Ishikawa (cell line): ENCODE measurements at regions not wholly inside any gene's neighbourhood (a gene's known extent, or its start where the extent isn't known, plus 50 kb on each side); places are given as distances from the start of the nearest gene placed in this dataset.

Experiments
- CEBPB ChIP-seq: IDR thresholded peaks from 2 replicates; pipeline ENCODE4 v1.6.1; 2012
- CREB1 ChIP-seq: IDR thresholded peaks from 2 replicates; pipeline ENCODE4 v1.6.1; 2012; ENCODE audit warnings: low read depth
- EGR1 ChIP-seq: IDR thresholded peaks from 2 replicates; pipeline ENCODE4 v1.6.1; 2012
- EP300 ChIP-seq: IDR thresholded peaks from 2 replicates; pipeline ENCODE4 v1.6.1; 2012; ENCODE audit warnings: borderline replicate concordance
- FOXM1 ChIP-seq: IDR thresholded peaks from 2 replicates; pipeline ENCODE4 v1.6.1; 2012; ENCODE audit warnings: low read depth, borderline replicate concordance
- NFIC ChIP-seq: IDR thresholded peaks from 2 replicates; pipeline ENCODE4 v1.6.1; 2012
- RAD21 ChIP-seq: IDR thresholded peaks from 2 replicates; pipeline ENCODE4 v1.6.1; 2012; ENCODE audit warnings: low read depth
- TAF1 ChIP-seq: IDR thresholded peaks from 2 replicates; pipeline ENCODE4 v1.6.1; 2012; ENCODE audit warnings: low read depth, mild to moderate bottlenecking
- TEAD4 ChIP-seq: IDR thresholded peaks from 2 replicates; pipeline ENCODE4 v1.6.1; 2012
- YY1 ChIP-seq: IDR thresholded peaks from 2 replicates; pipeline ENCODE4 v1.6.1; 2012; ENCODE audit warnings: low read depth
- ZBTB7A ChIP-seq: IDR thresholded peaks from 2 replicates; pipeline ENCODE4 v1.6.1; 2012; ENCODE audit warnings: low read depth
- TF ChIP-seq, protein P1 (sequence below): IDR thresholded peaks from 2 replicates; pipeline ENCODE4 v1.6.1; 2012; ENCODE audit warnings: low read depth, mild to moderate bottlenecking
- TF ChIP-seq, protein P2 (sequence below): IDR thresholded peaks from 2 replicates; pipeline ENCODE4 v1.6.1; 2012
- TF ChIP-seq, protein P3 (sequence below): IDR thresholded peaks from 2 replicates; pipeline ENCODE4 v1.6.1; 2012

DNA sequence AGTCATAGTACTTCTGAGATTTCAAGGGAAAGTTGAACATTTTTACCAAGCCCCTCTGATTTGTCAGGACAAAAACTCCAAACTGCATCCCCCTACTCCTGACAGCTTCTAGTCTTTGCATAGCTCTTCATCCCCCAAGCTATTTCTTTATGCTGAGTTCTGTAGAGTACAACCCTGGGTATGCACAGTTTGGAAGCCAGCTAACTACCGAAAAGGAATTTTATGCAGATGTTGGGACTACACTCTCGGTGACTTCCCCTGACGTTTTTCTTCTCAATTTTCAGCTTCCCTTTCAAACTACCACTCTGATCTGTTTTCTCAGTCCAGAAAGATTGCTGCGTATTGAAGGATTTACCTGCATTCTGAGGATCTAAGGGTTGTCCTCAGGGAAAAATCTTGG, 1060.2 kb upstream of the ACVR2A start:
- TF ChIP-seq TAF1 (no peak), RAD21 (no peak), FOXM1 (no peak), EP300 (no peak), YY1 (no peak), EGR1 (no peak), ZBTB7A (no peak), CEBPB (no peak), CREB1 (no peak), TEAD4 (no peak), NFIC (no peak)
- TF ChIP-seq, protein P1, sequence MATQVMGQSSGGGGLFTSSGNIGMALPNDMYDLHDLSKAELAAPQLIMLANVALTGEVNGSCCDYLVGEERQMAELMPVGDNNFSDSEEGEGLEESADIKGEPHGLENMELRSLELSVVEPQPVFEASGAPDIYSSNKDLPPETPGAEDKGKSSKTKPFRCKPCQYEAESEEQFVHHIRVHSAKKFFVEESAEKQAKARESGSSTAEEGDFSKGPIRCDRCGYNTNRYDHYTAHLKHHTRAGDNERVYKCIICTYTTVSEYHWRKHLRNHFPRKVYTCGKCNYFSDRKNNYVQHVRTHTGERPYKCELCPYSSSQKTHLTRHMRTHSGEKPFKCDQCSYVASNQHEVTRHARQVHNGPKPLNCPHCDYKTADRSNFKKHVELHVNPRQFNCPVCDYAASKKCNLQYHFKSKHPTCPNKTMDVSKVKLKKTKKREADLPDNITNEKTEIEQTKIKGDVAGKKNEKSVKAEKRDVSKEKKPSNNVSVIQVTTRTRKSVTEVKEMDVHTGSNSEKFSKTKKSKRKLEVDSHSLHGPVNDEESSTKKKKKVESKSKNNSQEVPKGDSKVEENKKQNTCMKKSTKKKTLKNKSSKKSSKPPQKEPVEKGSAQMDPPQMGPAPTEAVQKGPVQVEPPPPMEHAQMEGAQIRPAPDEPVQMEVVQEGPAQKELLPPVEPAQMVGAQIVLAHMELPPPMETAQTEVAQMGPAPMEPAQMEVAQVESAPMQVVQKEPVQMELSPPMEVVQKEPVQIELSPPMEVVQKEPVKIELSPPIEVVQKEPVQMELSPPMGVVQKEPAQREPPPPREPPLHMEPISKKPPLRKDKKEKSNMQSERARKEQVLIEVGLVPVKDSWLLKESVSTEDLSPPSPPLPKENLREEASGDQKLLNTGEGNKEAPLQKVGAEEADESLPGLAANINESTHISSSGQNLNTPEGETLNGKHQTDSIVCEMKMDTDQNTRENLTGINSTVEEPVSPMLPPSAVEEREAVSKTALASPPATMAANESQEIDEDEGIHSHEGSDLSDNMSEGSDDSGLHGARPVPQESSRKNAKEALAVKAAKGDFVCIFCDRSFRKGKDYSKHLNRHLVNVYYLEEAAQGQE, result no peak
- TF ChIP-seq, protein P2, sequence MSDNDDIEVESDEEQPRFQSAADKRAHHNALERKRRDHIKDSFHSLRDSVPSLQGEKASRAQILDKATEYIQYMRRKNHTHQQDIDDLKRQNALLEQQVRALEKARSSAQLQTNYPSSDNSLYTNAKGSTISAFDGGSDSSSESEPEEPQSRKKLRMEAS, result no peak
- TF ChIP-seq, protein P3, sequence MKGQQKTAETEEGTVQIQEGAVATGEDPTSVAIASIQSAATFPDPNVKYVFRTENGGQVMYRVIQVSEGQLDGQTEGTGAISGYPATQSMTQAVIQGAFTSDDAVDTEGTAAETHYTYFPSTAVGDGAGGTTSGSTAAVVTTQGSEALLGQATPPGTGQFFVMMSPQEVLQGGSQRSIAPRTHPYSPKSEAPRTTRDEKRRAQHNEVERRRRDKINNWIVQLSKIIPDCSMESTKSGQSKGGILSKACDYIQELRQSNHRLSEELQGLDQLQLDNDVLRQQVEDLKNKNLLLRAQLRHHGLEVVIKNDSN, result no peak
